ENCODE measurements at regions not wholly inside any gene's neighbourhood (a gene's known extent, or its start where the extent isn't known, plus 50 kb on each side); places are given as distances from the start of the nearest gene placed in this dataset.

DNA sequence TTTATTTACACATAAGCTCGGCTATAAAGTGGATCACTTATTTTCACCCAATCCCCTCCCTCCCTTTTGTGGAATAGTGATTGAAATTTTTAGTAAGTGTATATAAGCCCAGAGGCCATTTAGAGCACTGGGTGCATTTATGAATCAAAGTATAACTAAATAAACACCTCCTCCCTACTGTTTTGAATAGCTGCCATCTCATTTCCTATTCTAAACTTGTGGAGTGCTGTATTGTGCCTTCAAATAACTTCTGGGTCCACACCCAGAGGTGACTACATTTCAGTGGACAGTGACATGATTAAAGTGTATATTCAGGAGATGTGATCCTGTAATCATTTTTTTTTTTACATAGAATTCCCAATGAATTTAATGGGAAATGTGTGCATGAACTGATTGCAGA lies 104.9 kb downstream of the TEX13C start:
- TF ChIP-seq, protein P1, sequence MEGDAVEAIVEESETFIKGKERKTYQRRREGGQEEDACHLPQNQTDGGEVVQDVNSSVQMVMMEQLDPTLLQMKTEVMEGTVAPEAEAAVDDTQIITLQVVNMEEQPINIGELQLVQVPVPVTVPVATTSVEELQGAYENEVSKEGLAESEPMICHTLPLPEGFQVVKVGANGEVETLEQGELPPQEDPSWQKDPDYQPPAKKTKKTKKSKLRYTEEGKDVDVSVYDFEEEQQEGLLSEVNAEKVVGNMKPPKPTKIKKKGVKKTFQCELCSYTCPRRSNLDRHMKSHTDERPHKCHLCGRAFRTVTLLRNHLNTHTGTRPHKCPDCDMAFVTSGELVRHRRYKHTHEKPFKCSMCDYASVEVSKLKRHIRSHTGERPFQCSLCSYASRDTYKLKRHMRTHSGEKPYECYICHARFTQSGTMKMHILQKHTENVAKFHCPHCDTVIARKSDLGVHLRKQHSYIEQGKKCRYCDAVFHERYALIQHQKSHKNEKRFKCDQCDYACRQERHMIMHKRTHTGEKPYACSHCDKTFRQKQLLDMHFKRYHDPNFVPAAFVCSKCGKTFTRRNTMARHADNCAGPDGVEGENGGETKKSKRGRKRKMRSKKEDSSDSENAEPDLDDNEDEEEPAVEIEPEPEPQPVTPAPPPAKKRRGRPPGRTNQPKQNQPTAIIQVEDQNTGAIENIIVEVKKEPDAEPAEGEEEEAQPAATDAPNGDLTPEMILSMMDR (IDR thresholded peaks at IDR 0.05): no peak
- no peak for TF ChIP-seq POLR2A (IDR thresholded peaks at IDR 0.05)
